Urinary bladder (tissue), 3 donors: ENCODE measurements at regions not wholly inside any gene's neighbourhood (a gene's known extent, or its start where the extent isn't known, plus 50 kb on each side); places are given as distances from the start of the nearest gene placed in this dataset.
"Not testable (repeated sequence)": the region's sequence is repeated elsewhere in the genome, so short reads cannot be mapped to it uniquely, and the experiment has no call there.

ENCODE experiments used
- DNase-seq: peaks from one replicate; pipeline ENCODE4 v3.0.0-alpha.2; 2015; ENCODE audit errors: extremely low spot score
- H3K27ac ChIP-seq: one replicate; pipeline ENCODE4 v1.5.1; 2013; ENCODE audit warnings: low read depth, mild to moderate bottlenecking, moderate library complexity
- H3K36me3 ChIP-seq: one replicate; pipeline ENCODE4 v1.6.1; 2013; ENCODE audit warnings: mild to moderate bottlenecking, moderate library complexity; ENCODE audit not compliant: insufficient read depth
- H3K4me1 ChIP-seq: one replicate; pipeline ENCODE4 v1.6.1; 2013; ENCODE audit warnings: mild to moderate bottlenecking, moderate library complexity; ENCODE audit not compliant: insufficient read depth
- H3K4me3 ChIP-seq: one replicate; pipeline ENCODE4 v1.5.1; 2013; ENCODE audit warnings: low read depth, low read length
- WGBS: extraction: QIAGEN DNeasy Blood & Tissue Kit; methylation state at CpG from one replicate; pipeline ENCODE4 v1.1.7; 2013; 5-methylcytosine and 5-hydroxymethylcytosine counted together
- donor health status: healthy with polysubstance abuse.
- donor health status: healthy.

GRCh38 chr3:135438889-135439597 is 526.5 kb upstream of the PPP2R3A start:
- H3K36me3 ChIP-seq, DNase-seq, H3K4me3 ChIP-seq, H3K4me1 ChIP-seq, H3K27ac ChIP-seq: not testable (repeated sequence)
- WGBS = 58% methylated on average over 16 of the region's 18 CpGs

- H3K36me3 ChIP-seq, DNase-seq, H3K4me3 ChIP-seq, H3K27ac ChIP-seq, H3K4me1 ChIP-seq: not testable (repeated sequence)
- WGBS = 72% methylated on average over 7 of the region's 7 CpGs
Measured at GRCh38 chr3:135439632-135440031, 525.9 kb upstream of the PPP2R3A start.

- DNase-seq = no peak
- Histone ChIP-seq H3K4me3 (no peak overlapping the region), H3K27ac (no peak overlapping the region), H3K4me1 (no peaks in the 10 kb centered on the region), H3K36me3 (no peaks in the 10 kb centered on the region)
Measured at GRCh38 chr3:135440233-135440632, 525.3 kb upstream of the PPP2R3A start.

GRCh38 chr3:135440746-135441145 is 524.8 kb upstream of the PPP2R3A start:
- Histone ChIP-seq H3K4me3 (no peak overlapping the region), H3K36me3 (no peaks in the 10 kb centered on the region), H3K4me1 (no peaks in the 10 kb centered on the region), H3K27ac (no peak overlapping the region)
- WGBS = 32% methylated on average over 4 of the region's 4 CpGs
- DNase-seq = no peak

- WGBS = 77% methylated on average over 5 of the region's 5 CpGs
- H3K4me1 ChIP-seq = no peaks in the 10 kb centered on the region
- no peak overlapping the region for H3K4me3 ChIP-seq
- DNase-seq = no peak
- H3K27ac ChIP-seq = no peak overlapping the region
- no peaks in the 10 kb centered on the region for H3K36me3 ChIP-seq
Measured at GRCh38 chr3:135444058-135444457, 521.5 kb upstream of the PPP2R3A start.

- Histone ChIP-seq H3K36me3 (no peaks in the 10 kb centered on the region), H3K4me3 (no peak overlapping the region), H3K4me1 (no peaks in the 10 kb centered on the region), H3K27ac (no peak overlapping the region)
- WGBS = 82% methylated on average over 3 of the region's 3 CpGs
- no peak for DNase-seq
Measured at GRCh38 chr3:135447483-135447882, 518.0 kb upstream of the PPP2R3A start.

GRCh38 chr3:135448520-135448919 is 517.0 kb upstream of the PPP2R3A start:
- Histone ChIP-seq H3K27ac (no peak overlapping the region), H3K4me3 (no peak overlapping the region), H3K4me1 (no peaks in the 10 kb centered on the region), H3K36me3 (no peaks in the 10 kb centered on the region)
- DNase-seq = no peak

- no peaks in the 10 kb centered on the region for H3K4me1 ChIP-seq
- no peak for DNase-seq
- no peak overlapping the region for H3K4me3 ChIP-seq
- H3K27ac ChIP-seq = no peak overlapping the region
- no peaks in the 10 kb centered on the region for H3K36me3 ChIP-seq
- WGBS = 38% methylated on average over 1 of the region's 1 CpG
Measured at GRCh38 chr3:135449046-135449445, 516.5 kb upstream of the PPP2R3A start.

GRCh38 chr3:135451037-135451785 is 514.3 kb upstream of the PPP2R3A start:
- no peaks in the 10 kb centered on the region for H3K4me1 ChIP-seq
- no peaks in the 10 kb centered on the region for H3K36me3 ChIP-seq
- no peak overlapping the region for H3K4me3 ChIP-seq
- H3K27ac ChIP-seq = no peak overlapping the region
- 83% methylated on average over 2 of the region's 2 CpGs for WGBS
- no peak for DNase-seq

GRCh38 chr3:135452881-135453280 is 512.6 kb upstream of the PPP2R3A start:
- no peak for DNase-seq
- no peak overlapping the region for H3K4me3 ChIP-seq
- WGBS = 47% methylated on average over 10 of the region's 10 CpGs
- no peaks in the 10 kb centered on the region for H3K36me3 ChIP-seq
- no peaks in the 10 kb centered on the region for H3K4me1 ChIP-seq
- H3K27ac ChIP-seq = no peak overlapping the region

GRCh38 chr3:135453326-135453725 is 512.2 kb upstream of the PPP2R3A start:
- H3K27ac ChIP-seq = no peak overlapping the region
- no peak for DNase-seq
- 74% methylated on average over 6 of the region's 6 CpGs for WGBS

GRCh38 chr3:135454890-135455289 is 510.6 kb upstream of the PPP2R3A start:
- WGBS = 77% methylated on average over 4 of the region's 4 CpGs
- no peaks in the 10 kb centered on the region for H3K36me3 ChIP-seq
- no peak overlapping the region for H3K27ac ChIP-seq
- H3K4me3 ChIP-seq = no peak overlapping the region
- no peaks in the 10 kb centered on the region for H3K4me1 ChIP-seq
- DNase-seq = no peak

More at GRCh38 chr3:135453326-135453725, 512.2 kb upstream of the PPP2R3A start:
- Histone ChIP-seq H3K4me3 (no peak overlapping the region), H3K36me3 (no peaks in the 10 kb centered on the region), H3K4me1 (no peaks in the 10 kb centered on the region)

GRCh38 chr3:135456108-135456790 is 509.3 kb upstream of the PPP2R3A start:
- no peak overlapping the region for H3K27ac ChIP-seq
- no peak for DNase-seq
- 14% methylated on average over 15 of the region's 15 CpGs for WGBS

More at GRCh38 chr3:135456108-135456790, 509.3 kb upstream of the PPP2R3A start:
- Histone ChIP-seq H3K4me1 (no peaks in the 10 kb centered on the region), H3K4me3 (no peak overlapping the region), H3K36me3 (no peaks in the 10 kb centered on the region)
